ENCODE measurements at regions not wholly inside any gene's neighbourhood (a gene's known extent, or its start where the extent isn't known, plus 50 kb on each side); places are given as distances from the start of the nearest gene placed in this dataset.
A peak's percentile ranks its signal among the peaks of the same experiment; 100 is the strongest.

GRCh38 chr14:47899685-47900084 is 224.3 kb upstream of the MDGA2 start:
- H3K27me3 ChIP-seq = no peaks in the 10 kb centered on the region
- 60 to 65% methylated on average over 5 of the region's 5 CpGs for WGBS, 2 donors
- no peaks in the 10 kb centered on the region for H3K36me3 ChIP-seq
- no peak for TF ChIP-seq CTCF (IDR thresholded peaks at IDR 0.05)
- intact Hi-C loops (cut with DNase I) = no loop called here
- ATAC-seq (no peak), FAIRE-seq (peak; percentile 76), DNase-seq (no peak)
- no peaks in the 10 kb centered on the region for H3K4me1 ChIP-seq
- no peak overlapping the region for H3K4me3 ChIP-seq
- H3K9me3 ChIP-seq = no peaks in the 10 kb centered on the region
- H3K27ac ChIP-seq = no peak overlapping the region

- no peak for FAIRE-seq
- WGBS, 2 donors = 66 to 78% methylated on average over 7 of the region's 7 CpGs
- H3K27me3 ChIP-seq = no peaks in the 10 kb centered on the region
- H3K9me3 ChIP-seq = no peaks in the 10 kb centered on the region
- no peak for DNase-seq
- no peak for ATAC-seq
- H3K27ac ChIP-seq = no peak overlapping the region
- H3K4me1 ChIP-seq = no peaks in the 10 kb centered on the region
- H3K36me3 ChIP-seq = no peaks in the 10 kb centered on the region
- intact Hi-C loops (cut with DNase I) = no loop called here
- no peak overlapping the region for H3K4me3 ChIP-seq
- TF ChIP-seq CTCF (IDR thresholded peaks at IDR 0.05) = no peak
These were observed 198.9 kb upstream of the MDGA2 start for GRCh38 chr14:47874350-47874749.

- H3K27me3 ChIP-seq = no peaks in the 10 kb centered on the region
- DNase-seq (no peak), ATAC-seq (no peak), FAIRE-seq (no peak)
- intact Hi-C loops (cut with DNase I) = no loop called here
- TF ChIP-seq CTCF (IDR thresholded peaks at IDR 0.05) = no peak
- no peaks in the 10 kb centered on the region for H3K36me3 ChIP-seq
- WGBS, 2 donors = 55 to 79% methylated on average over 2 of the region's 2 CpGs
- H3K4me1 ChIP-seq = no peaks in the 10 kb centered on the region
- H3K27ac ChIP-seq = no peak overlapping the region
- no peak overlapping the region for H3K4me3 ChIP-seq
- H3K9me3 ChIP-seq = no peaks in the 10 kb centered on the region
These were observed 197.2 kb upstream of the MDGA2 start for GRCh38 chr14:47872588-47872987.

GRCh38 chr14:47863441-47863840 is 188.0 kb upstream of the MDGA2 start:
- TF ChIP-seq CTCF (IDR thresholded peaks at IDR 0.05) = no peak
- DNase-seq (no peak), ATAC-seq (no peak), FAIRE-seq (no peak)
- Histone ChIP-seq H3K4me1 (no peaks in the 10 kb centered on the region), H3K4me3 (no peak overlapping the region), H3K36me3 (no peaks in the 10 kb centered on the region), H3K9me3 (no peaks in the 10 kb centered on the region), H3K27ac (no peak overlapping the region), H3K27me3 (no peaks in the 10 kb centered on the region)
- intact Hi-C loops (cut with DNase I) = no loop called here

GRCh38 chr14:47857646-47858045 is 182.2 kb upstream of the MDGA2 start:
- ATAC-seq = no peak
- Histone ChIP-seq H3K36me3 (no peaks in the 10 kb centered on the region), H3K27me3 (no peaks in the 10 kb centered on the region), H3K4me1 (no peaks in the 10 kb centered on the region), H3K27ac (no peak overlapping the region), H3K4me3 (no peak overlapping the region), H3K9me3 (no peaks in the 10 kb centered on the region)
- 47 to 60% methylated on average over 4 of the region's 4 CpGs for WGBS, 2 donors
- FAIRE-seq = no peak
- intact Hi-C loops (cut with DNase I) = no loop called here
- DNase-seq = no peak
- TF ChIP-seq CTCF (IDR thresholded peaks at IDR 0.05) = no peak

All from pancreas (tissue), 10 donors.